OCI-LY1 (cell line): ENCODE measurements at regions not wholly inside any gene's neighbourhood (a gene's known extent, or its start where the extent isn't known, plus 50 kb on each side); places are given as distances from the start of the nearest gene placed in this dataset.

ENCODE experiments used
- H2AFZ ChIP-seq: fragments of 200-600 bp; sonication (generic), shearing (Covaris generic); 2 replicates; pipeline ENCODE4 v1.6.0; 2014; ENCODE audit warnings: antibody characterized with exemption, mild to moderate bottlenecking, low read length
- H3F3A ChIP-seq: fragments of 200-600 bp; sonication (generic), shearing (Covaris generic); 2 replicates; pipeline ENCODE4 v1.6.0; 2014; ENCODE audit warnings: mild to moderate bottlenecking, antibody characterized with exemption, low read length, moderate library complexity; ENCODE audit not compliant: insufficient read depth
- H3K27ac ChIP-seq: fragments of 200-600 bp; sonication (generic); 2 replicates; pipeline ENCODE4 v1.5.1; 2014; ENCODE audit warnings: low read length, mixed run types, mild to moderate bottlenecking, low read depth; ENCODE audit not compliant: poor library complexity, severe bottlenecking
- H3K27me3 ChIP-seq: fragments of 200-600 bp; sonication (generic); 2 replicates; pipeline ENCODE4 v1.6.0; 2014; ENCODE audit warnings: antibody characterized with exemption, mild to moderate bottlenecking, low read length, moderate library complexity; ENCODE audit not compliant: insufficient read depth
- H3K36me3 ChIP-seq: fragments of 200-600 bp; sonication (generic); 2 replicates; pipeline ENCODE4 v1.6.1; 2014; ENCODE audit warnings: mild to moderate bottlenecking, antibody characterized with exemption, low read length, moderate library complexity, mixed read lengths; ENCODE audit not compliant: insufficient read depth
- H3K4me1 ChIP-seq: fragments of 200-600 bp; sonication (generic); 2 replicates; pipeline ENCODE4 v1.5.1; 2014; ENCODE audit warnings: mild to moderate bottlenecking, low read length, moderate library complexity; ENCODE audit not compliant: insufficient read depth, severe bottlenecking
- H3K4me2 ChIP-seq: fragments of 200-600 bp; sonication (generic), shearing (Covaris generic); 2 replicates; pipeline ENCODE4 v1.6.1; 2014; ENCODE audit warnings: low read length
- H3K4me3 ChIP-seq: fragments of 200-600 bp; sonication (generic); 2 replicates; pipeline ENCODE4 v1.5.1; 2014; ENCODE audit warnings: low read length, low read depth, mild to moderate bottlenecking, mixed read lengths; ENCODE audit not compliant: poor library complexity, severe bottlenecking
- H3K79me2 ChIP-seq: fragments of 200-600 bp; shearing (Covaris generic); 2 replicates; pipeline ENCODE4 v1.6.1; 2016; ENCODE audit warnings: mixed run types, low read length, mixed read lengths; ENCODE audit not compliant: insufficient read depth
- H3K9ac ChIP-seq: fragments of 200-600 bp; sonication (generic), shearing (Covaris generic); 2 replicates; pipeline ENCODE4 v1.6.1; 2014; ENCODE audit warnings: mild to moderate bottlenecking, low read length, mixed read lengths
- H3K9me2 ChIP-seq: fragments of 200-600 bp; sonication (generic), shearing (Covaris generic); 2 replicates; pipeline ENCODE4 v1.6.1; 2014; ENCODE audit warnings: low read depth, mild to moderate bottlenecking, low read length, mixed read lengths
- H3K9me3 ChIP-seq: fragments of 200-600 bp; shearing (Covaris generic); 2 replicates; pipeline ENCODE4 v1.6.1; 2014; ENCODE audit warnings: low read length, mixed read lengths
- H4K20me1 ChIP-seq: fragments of 200-600 bp; sonication (generic), shearing (Covaris generic); 2 replicates; pipeline ENCODE4 v1.6.0; 2016; ENCODE audit warnings: mild to moderate bottlenecking, low read length; ENCODE audit not compliant: insufficient read depth
- EZH2 ChIP-seq: fragments of 200-600 bp; sonication (generic), shearing (Covaris generic); IDR thresholded peaks from 2 replicates; pipeline ENCODE4 v1.8.0; 2017; ENCODE audit warnings: borderline replicate concordance, mixed run types, mild to moderate bottlenecking, antibody characterized with exemption, low read length, moderate library complexity, mixed read lengths
- TF ChIP-seq, protein P1 (sequence below): fragments of 200-600 bp; sonication (generic), shearing (Covaris generic); IDR thresholded peaks from 2 replicates; pipeline ENCODE4 v1.5.1; 2017; ENCODE audit warnings: mild to moderate bottlenecking, antibody characterized with exemption, low read length, moderate library complexity, mixed read lengths

DNA sequence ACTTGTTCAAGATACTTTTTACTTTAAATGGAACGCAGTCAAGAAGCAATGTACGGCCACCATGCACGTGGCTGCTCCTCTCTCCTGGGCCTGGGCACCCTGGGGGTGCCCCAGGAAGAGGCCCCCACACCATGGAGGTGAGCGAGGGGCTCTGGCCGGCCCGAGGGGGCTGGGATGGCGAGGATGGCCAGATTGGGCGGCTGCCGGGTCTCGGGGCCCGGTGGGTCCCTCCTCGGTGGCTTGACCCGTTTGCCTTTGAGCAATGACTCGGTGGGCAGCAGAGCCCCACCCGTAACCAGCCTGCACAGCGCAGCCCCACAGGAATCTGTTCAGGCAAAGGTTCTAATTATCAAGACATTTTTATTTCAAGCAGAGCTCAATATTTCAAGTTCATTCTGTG, 167.4 kb downstream of the BRD1 start:
- H3K4me2 ChIP-seq: no peak overlapping the region
- H3K27ac ChIP-seq: no peak overlapping the region
- H4K20me1 ChIP-seq: no peaks in the 10 kb centered on the region
- no peak for TF ChIP-seq EZH2
- TF ChIP-seq, protein P1, sequence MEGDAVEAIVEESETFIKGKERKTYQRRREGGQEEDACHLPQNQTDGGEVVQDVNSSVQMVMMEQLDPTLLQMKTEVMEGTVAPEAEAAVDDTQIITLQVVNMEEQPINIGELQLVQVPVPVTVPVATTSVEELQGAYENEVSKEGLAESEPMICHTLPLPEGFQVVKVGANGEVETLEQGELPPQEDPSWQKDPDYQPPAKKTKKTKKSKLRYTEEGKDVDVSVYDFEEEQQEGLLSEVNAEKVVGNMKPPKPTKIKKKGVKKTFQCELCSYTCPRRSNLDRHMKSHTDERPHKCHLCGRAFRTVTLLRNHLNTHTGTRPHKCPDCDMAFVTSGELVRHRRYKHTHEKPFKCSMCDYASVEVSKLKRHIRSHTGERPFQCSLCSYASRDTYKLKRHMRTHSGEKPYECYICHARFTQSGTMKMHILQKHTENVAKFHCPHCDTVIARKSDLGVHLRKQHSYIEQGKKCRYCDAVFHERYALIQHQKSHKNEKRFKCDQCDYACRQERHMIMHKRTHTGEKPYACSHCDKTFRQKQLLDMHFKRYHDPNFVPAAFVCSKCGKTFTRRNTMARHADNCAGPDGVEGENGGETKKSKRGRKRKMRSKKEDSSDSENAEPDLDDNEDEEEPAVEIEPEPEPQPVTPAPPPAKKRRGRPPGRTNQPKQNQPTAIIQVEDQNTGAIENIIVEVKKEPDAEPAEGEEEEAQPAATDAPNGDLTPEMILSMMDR: no peak
- no peak overlapping the region for H3K4me3 ChIP-seq
- no peaks in the 10 kb centered on the region for H3K36me3 ChIP-seq
- H3K4me1 ChIP-seq: peaks cover 24% of the 10 kb centered on the region
- H3F3A ChIP-seq: no peaks in the 10 kb centered on the region
- H2AFZ ChIP-seq: no peak overlapping the region
- no peaks in the 10 kb centered on the region for H3K27me3 ChIP-seq
- no peak overlapping the region for H3K9ac ChIP-seq
- no peaks in the 10 kb centered on the region for H3K9me2 ChIP-seq
- H3K9me3 ChIP-seq: no peaks in the 10 kb centered on the region
- H3K79me2 ChIP-seq: peaks cover 8% of the 10 kb centered on the region

DNA sequence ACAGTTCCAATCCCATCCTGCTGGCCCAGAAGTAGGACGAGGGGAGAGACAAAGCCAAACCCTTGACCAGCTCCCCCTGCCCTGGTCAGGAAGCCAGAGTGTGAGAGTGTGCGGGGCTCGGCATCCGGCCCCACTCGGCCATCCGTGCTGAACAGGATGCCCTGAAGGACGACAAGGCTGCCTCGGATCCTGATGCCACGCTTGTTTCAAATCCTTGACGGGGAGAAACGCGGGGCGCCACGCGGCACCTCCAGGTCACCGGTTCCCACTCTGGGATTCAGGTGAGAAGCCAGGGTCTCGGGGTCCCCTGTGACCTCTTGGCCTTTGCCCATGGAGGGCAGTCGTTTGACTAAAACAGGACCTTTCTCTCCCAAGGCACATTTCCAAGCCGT, 167.8 kb downstream of the BRD1 start:
- Histone ChIP-seq H3K79me2 (peaks cover 11% of the 10 kb centered on the region), H3K9ac (no peak overlapping the region), H3F3A (no peaks in the 10 kb centered on the region), H3K9me2 (no peaks in the 10 kb centered on the region), H3K4me2 (no peak overlapping the region), H3K9me3 (no peaks in the 10 kb centered on the region), H3K36me3 (no peaks in the 10 kb centered on the region; the same call in 1 of the 2 replicates), H3K27ac (no peak overlapping the region), H2AFZ (no peak overlapping the region), H3K27me3 (no peaks in the 10 kb centered on the region), H3K4me1 (peaks cover 28% of the 10 kb centered on the region), H4K20me1 (no peaks in the 10 kb centered on the region), H3K4me3 (no peak overlapping the region)
- TF ChIP-seq EZH2: no peak
- TF ChIP-seq, protein P1: no peak

DNA sequence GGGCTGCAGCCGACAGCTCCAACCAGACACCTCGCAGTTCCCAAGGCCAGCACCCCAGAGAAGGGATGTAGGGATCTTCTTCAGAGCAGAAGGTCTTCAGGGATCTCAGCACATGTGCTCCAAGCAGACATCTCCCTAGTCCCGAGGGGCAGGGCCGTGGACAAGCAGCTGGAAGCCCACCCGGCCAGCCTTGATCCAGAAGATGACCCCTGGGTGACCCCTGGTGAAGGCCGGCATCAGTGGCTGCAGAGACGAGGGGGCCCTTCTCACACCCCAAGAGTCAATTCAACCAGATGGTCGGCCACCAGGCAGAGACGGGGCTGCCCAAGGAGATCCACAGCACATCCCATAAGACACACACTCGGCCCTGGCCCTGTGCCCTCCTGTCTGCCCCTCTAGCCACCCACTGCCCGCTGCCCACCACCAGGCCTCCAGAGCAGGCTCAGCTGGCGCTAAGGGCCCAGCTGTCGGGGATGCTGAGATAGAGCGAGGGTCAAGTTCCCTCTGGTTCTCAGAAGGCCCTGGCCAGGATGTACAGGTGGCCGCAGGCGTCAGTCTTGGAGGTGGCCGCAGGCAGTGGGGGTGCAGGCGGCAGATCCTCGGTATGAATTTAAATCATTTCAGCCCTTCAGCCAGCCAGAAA, 168.3 kb downstream of the BRD1 start:
- H3K36me3 ChIP-seq: no peaks in the 10 kb centered on the region; the same call in 1 of the 2 replicates
- no peak overlapping the region for H3K4me3 ChIP-seq
- H2AFZ ChIP-seq: no peak overlapping the region
- TF ChIP-seq, protein P1: no peak
- TF ChIP-seq EZH2: no peak
- H3K9me3 ChIP-seq: no peaks in the 10 kb centered on the region
- no peaks in the 10 kb centered on the region for H3K27me3 ChIP-seq
- peaks cover 17% of the 10 kb centered on the region for H3K79me2 ChIP-seq
- no peaks in the 10 kb centered on the region for H3K9me2 ChIP-seq
- no peaks in the 10 kb centered on the region for H4K20me1 ChIP-seq
- no peak overlapping the region for H3K27ac ChIP-seq
- no peak overlapping the region for H3K4me2 ChIP-seq
- peaks cover 33% of the 10 kb centered on the region for H3K4me1 ChIP-seq
- H3F3A ChIP-seq: no peaks in the 10 kb centered on the region
- no peak overlapping the region for H3K9ac ChIP-seq
